ENCODE measurements at regions not wholly inside any gene's neighbourhood (a gene's known extent, or its start where the extent isn't known, plus 50 kb on each side); places are given as distances from the start of the nearest gene placed in this dataset.
A peak's percentile ranks its signal among the peaks of the same experiment; 100 is the strongest.

GRCh38 chr6:22071270-22072041, 225.4 kb downstream of the PRL start:
- H3K9me3 ChIP-seq = peaks cover 0 to 5% (median 0%) of the 10 kb centered on the region in 3 donors
- H3K27ac ChIP-seq = peak overlapping the region in 2 of 4 donors; percentile 19 to 31
- intact Hi-C loops (cut with DNase I) = no loop called here
- TF ChIP-seq CTCF (IDR thresholded peaks at IDR 0.05) (no peak), POLR2A (IDR thresholded peaks at IDR 0.05) (no peak)
- no peaks in the 10 kb centered on the region for H3K36me3 ChIP-seq (replicated peaks in 1 of 2; ENCODE audit: insufficient read depth in 1 of 2, low read depth in 2 of 2)
- H3K27me3 ChIP-seq = no peaks in the 10 kb centered on the region
- 60 to 62% methylated on average over 8 of the region's 8 CpGs for WGBS, 2 donors
- peak in 2 of 4 donors; percentile 20 to 45 for DNase-seq
- ATAC-seq = no peak
- no peak overlapping the region for H3K4me3 ChIP-seq
- H3K4me1 ChIP-seq = no peaks in the 10 kb centered on the region

- ATAC-seq = no peak
- H3K4me1 ChIP-seq = no peaks in the 10 kb centered on the region
- H3K4me3 ChIP-seq = no peak overlapping the region
- no peaks in the 10 kb centered on the region for H3K27me3 ChIP-seq
- TF ChIP-seq CTCF (IDR thresholded peaks at IDR 0.05) (no peak), POLR2A (IDR thresholded peaks at IDR 0.05) (no peak)
- no peaks in the 10 kb centered on the region for H3K36me3 ChIP-seq (replicated peaks in 1 of 2; ENCODE audit: insufficient read depth in 1 of 2, low read depth in 2 of 2)
- no peak overlapping the region for H3K27ac ChIP-seq
- peaks cover 0 to 5% (median 0%) of the 10 kb centered on the region in 3 donors for H3K9me3 ChIP-seq
- no peak for DNase-seq
- intact Hi-C loops (cut with DNase I) = no loop called here
Measured at GRCh38 chr6:22072949-22073348, 223.9 kb downstream of the PRL start.

GRCh38 chr6:22073516-22074198, 223.2 kb downstream of the PRL start:
- TF ChIP-seq CTCF (IDR thresholded peaks at IDR 0.05) (no peak), POLR2A (IDR thresholded peaks at IDR 0.05) (no peak)
- 79 to 92% methylated on average over 4 of the region's 4 CpGs for WGBS, 2 donors

GRCh38 chr6:22078288-22078687, 218.5 kb downstream of the PRL start:
- no peak for TF ChIP-seq CTCF (IDR thresholded peaks at IDR 0.05)
- TF ChIP-seq POLR2A (IDR thresholded peaks at IDR 0.05) = no peak
- 89 to 92% methylated on average over 1 of the region's 1 CpG for WGBS, 2 donors
- H3K4me3 ChIP-seq = no peak overlapping the region
- H3K36me3 ChIP-seq (replicated peaks in 1 of 2; ENCODE audit: insufficient read depth in 1 of 2, low read depth in 2 of 2) = no peaks in the 10 kb centered on the region
- intact Hi-C loops (cut with DNase I) = no loop called here
- ATAC-seq = no peak
- no peak overlapping the region for H3K27ac ChIP-seq
- H3K9me3 ChIP-seq = peaks cover 0 to 5% (median 0%) of the 10 kb centered on the region in 3 donors
- no peak for DNase-seq
- no peaks in the 10 kb centered on the region for H3K27me3 ChIP-seq
- peaks cover 8% of the 10 kb centered on the region for H3K4me1 ChIP-seq

More at GRCh38 chr6:22073516-22074198, 223.2 kb downstream of the PRL start:
- Histone ChIP-seq H3K36me3 (replicated peaks in 1 of 2; ENCODE audit: insufficient read depth in 1 of 2, low read depth in 2 of 2) (no peaks in the 10 kb centered on the region), H3K4me3 (no peak overlapping the region), H3K27ac (no peak overlapping the region), H3K9me3 (peaks cover 0 to 5% (median 0%) of the 10 kb centered on the region in 3 donors), H3K4me1 (no peaks in the 10 kb centered on the region), H3K27me3 (no peaks in the 10 kb centered on the region)
- ATAC-seq (no peak), DNase-seq (no peak)
- intact Hi-C loops (cut with DNase I) = no loop called here
